ENCODE measurements at regions not wholly inside any gene's neighbourhood (a gene's known extent, or its start where the extent isn't known, plus 50 kb on each side); places are given as distances from the start of the nearest gene placed in this dataset.

DNA sequence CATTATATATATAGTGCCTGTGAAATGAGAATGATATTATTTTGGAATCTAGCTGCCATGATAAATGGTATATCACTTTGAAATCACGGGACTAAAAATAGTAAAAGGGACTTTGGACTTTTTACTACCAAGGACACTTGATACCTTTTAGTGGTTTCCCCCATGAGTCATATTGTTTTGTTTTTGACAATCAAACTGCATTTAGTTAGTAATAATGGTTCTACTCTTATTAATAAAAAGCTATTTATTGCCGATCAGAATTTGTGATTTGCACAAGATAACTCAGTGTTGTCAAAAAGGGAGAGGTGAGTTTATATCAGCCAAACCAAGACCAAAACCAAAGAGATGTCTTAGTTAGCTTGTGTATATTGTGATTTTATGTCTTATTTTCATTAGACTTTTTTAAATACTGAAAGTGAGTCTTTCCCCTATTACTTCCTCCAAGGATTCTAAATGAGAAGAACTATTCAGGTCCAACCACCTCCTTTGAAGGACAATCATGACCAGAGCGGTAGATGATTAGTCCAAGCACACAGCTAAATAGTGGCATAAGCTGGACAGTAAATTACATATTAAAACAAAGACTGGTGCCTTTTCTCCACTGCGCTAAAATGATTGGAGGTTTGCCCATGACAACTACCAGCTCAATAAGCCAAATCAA lies 281.7 kb upstream of the ESRRG start:
- TF ChIP-seq POLR2A (IDR thresholded peaks at IDR 0.05) (no peak), CTCF (IDR thresholded peaks at IDR 0.05) (no peak)
